GM19397 (cell line): ENCODE measurements at regions not wholly inside any gene's neighbourhood (a gene's known extent, or its start where the extent isn't known, plus 50 kb on each side); places are given as distances from the start of the nearest gene placed in this dataset.
"Not testable (repeated sequence)": the region's sequence is repeated elsewhere in the genome, so short reads cannot be mapped to it uniquely, and the experiment has no call there.

Experiments
- ATAC-seq: cut with Tn5 transposase; IDR thresholded peaks from one replicate; pipeline ENCODE4 v1.9.1; 2021; ENCODE audit warnings: mild to moderate bottlenecking, moderate library complexity; ENCODE audit not compliant: unreplicated experiment

DNA sequence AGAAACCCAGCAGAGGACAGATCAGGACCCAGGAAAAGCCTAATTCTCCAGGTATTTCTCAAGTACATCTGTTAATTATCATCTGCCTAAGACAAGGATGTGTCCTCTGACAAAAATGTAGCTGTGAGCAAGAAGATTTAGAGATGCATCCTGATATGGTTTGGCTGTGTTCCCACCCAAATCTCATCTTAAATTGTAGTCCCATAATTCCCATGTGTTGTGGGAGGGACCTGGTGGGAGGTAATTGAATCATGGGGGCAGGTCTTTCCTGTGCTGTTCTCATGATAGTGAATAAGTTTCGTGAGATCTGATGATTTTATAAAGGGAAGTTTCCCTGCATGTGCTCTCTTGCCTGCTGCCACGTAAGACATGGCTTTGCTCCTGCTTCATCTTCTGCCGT is 381.8 kb downstream of the BUD13 start:
- ATAC-seq, result no peak

DNA sequence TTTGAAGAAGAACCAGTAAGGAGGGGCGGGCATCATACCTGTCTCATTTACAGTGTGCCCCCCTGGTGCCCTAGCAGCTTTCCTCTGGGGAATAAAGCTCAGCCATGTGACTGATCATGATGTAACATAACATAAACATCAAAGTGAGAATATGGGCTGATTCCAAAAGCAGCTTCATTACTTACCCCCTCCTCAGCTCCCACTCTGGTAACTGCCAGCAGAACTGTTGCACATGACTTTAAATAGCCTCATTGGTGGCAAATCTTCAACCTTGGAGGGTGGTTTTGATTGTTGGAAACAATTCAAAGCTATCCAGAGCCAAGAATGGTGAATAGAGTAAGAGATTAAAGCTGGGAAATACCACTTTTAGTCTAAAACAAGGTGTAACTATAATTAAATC is 384.6 kb downstream of the BUD13 start:
- no peak for ATAC-seq

DNA sequence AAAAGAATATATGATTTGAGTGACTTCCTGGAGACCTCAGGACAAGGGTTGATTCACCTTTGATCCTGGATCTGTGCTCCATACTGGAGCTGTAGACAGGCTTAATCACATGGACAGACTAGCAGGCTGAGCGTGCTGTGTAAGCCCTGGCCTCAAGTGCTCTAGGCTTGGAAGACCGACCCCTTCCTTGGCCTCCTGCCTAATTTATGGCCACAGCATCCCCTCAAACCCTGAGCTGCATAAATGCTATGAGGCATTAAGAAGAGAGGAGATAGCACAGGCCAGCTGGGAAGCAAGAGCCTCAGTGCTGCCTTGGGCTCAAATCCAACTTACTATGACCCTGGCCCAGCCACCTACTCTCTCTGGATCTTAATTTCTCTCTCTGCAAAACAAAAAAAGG is 385.1 kb downstream of the BUD13 start:
- no peak for ATAC-seq

DNA sequence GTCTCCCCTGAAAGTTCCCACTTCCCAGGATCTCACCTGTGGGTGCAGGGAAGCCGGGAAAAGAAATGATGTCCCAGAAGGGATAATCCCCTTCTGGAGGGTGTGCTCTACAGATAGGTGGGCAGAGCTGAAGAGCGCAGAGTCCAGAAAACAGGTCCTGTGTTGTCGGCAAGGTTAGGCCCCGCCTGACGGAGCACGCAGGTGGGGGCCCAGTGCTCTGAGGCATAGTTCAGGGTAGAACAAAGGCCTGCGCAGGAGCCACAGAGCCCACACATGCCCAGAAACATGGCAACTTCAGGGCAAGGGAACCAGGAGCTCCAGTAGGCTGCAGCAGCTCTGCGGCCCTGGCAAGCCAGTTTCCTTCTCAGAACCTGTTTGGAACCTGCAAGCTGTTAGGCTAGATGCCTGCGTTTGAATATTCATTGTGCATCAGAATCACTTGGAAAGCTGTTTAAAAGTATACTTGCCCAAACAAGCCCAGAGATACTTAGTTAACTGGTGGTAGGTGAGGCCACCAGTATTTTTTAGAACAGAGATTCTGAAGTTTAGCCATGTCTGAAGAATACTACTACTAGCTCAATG is 386.6 kb downstream of the BUD13 start:
- ATAC-seq, result no peak

DNA sequence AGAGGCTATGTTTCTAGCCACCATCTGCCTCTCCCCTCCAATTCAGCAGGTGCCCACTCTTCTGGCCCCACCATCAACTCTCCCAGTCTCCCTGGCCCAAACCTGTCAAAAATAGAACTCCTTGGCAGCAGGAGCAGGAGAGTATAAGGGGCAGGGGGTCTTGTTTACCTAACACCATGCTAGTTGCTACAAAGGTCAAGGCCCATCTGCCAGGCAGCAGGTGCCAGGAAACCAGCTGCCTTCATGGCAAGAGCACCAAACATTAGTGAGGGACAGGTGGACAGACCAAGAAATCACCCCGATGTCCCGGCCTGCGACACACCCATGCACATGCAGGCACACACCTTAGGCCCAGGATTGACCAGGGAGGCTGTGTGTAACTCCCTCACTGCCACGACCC is 387.9 kb downstream of the BUD13 start:
- ATAC-seq, result no peak

DNA sequence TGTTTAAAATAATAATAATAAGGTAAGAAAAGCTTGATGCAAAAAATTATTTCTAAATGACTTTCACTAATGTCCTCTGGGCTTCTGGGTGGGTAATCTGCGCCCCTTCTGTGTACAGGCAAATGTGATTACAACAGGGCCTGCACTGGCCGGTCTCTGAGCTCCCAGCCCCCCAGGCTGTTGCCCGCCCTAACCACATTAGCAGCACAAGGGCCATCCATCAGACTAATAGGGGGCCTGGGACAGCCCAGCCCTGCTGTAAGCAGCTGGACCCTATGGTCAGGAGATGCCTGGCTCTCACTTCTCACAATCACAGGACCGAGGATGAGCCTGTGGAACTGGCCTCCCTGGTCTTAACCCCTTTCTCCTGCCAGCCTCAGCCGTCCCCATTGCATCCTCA is 388.4 kb downstream of the BUD13 start:
- no peak for ATAC-seq

DNA sequence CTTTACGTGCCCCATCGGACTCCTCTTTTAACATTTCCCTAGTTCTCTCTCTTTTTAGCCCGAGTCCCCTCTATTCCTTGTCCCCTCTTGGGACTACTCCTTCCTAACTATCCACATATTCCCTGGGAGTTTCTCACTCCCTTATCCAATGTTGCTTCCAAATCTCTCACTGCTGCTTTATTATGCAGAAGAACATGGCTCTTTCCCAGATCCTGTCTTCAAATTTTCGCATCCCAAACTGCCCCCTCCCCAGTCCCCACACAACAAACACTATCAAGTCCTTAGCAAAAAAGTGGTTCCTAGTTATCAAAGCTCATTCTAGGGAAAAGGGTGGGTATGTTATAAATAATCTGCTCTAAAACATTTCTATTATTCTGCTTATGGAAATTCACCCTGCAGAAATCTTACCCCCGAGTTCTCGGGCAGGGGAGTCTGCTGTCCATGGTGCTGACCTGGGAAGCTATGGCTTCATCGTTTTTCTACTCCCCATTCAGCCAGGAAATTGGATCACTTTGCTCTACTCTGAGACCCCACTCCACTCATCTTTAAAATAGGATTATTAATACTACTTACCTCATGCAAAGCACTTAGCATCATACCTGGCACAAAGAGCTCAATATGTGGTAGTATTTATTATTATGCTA is 393.5 kb downstream of the BUD13 start:
- ATAC-seq, result no peak

DNA sequence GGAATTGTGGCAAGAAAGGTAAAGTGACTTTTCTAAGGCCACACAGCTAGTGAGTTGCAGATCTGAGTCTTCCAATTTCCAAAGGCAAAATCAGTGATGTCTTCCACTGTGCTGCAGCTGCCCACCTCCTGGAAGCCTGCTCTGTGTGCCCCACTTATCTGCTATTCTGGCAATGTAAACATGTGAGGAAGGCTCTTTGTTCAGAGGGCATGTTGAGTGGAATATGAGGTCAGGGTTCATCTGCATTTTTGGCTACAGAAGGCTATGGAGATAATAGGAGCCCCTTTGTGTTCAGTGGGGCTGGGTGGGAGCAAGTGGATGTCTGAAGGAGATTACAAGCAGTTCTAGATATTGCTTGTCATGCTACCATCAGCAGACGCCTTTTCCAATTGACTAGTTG is 396.2 kb downstream of the BUD13 start:
- ATAC-seq, result no peak

DNA sequence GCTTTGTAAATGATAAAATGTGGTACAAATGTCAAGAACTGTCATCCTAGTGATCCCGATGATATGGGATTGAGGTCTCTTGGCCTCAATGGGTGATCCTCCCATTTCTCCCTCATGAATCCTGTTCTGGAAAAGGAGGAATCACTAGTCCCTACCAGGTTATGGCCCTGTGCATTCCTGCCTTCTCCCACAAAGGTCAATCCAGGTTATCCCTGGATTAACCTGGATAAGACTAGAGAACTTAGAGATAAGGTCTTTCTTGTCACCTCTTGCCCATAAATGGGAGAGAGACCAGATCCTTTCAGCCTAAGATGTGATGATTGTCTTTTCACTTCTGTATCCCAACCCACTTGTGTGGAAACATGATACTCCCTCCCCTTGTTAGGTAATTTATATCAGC is 396.7 kb downstream of the BUD13 start:
- no peak for ATAC-seq

DNA sequence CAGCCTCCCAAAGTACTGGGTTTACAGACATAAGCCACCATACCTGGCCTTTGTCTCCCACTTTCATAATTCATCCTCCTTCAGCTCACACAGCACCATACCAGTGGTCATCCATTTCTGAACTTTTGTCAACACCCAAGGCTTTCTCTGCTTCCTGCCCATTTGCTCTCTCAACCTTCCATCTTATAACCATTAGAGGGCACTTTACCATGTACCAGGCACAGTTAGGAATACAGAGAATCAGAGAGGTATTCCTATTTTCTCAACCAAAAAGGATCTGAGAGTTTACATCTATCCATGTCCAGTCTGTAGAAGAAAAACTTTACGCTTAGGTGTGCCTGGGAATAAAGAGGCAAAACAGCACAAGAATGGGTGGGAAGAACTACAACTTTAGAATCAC is 397.6 kb downstream of the BUD13 start:
- no peak for ATAC-seq

DNA sequence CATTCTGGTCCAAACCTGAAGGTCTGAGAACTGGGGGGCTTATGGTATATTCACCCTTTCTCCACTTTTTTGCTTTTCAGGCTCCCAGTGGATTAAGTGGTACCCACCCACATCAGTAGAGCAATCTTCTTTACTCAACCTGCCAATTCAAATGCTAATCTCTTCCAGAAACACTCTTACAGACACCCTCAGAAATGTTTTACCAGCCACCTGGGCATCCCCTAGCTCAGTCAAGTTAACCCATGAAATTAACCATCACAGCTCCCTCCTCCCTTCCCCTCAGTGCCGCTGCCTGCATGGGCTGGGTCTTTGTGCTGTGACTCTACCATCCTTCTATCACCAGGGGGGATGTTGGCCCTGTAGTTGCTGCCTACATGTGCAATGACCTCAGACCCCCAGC is 398.7 kb downstream of the BUD13 start:
- no peak for ATAC-seq

DNA sequence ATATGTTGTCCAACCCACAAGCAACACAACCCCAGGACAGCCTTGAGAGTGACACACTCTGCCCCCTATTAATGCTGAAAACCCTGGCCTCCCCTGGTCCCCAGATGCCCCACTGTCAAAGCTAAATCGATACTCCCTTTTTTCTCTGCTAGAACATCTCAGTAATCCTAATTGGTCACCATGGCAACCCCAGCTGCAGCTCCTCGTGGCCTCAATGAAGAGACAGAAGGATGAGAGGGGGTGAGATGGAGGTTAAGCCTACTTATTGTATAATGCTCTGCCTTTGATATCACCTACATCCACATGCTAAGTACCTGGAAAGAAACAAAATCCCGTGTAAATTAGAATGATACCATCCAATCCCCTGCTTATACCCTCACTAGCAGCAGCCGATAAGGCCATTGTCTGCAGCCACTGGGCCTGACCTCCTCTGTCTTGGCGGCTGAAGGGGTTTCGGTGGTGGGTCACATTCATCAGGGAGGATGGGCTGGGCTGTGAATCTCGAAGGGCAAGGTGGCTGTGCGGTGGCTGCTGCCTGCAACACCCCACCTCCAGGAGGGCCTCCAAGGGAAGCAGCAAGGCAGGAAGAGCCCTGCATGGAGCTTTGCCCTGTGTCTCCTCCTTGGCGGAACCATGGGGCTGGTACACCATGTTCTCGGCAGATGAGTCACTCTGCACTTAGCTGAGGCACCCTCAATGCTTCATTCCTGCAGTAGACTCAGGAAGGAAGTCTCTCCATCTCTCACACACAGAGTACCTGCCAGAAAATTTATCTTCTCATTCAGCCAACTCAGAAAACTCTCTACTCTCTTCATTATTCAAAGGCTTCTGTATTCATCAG is 399.5 kb downstream of the BUD13 start:
- ATAC-seq, result no peak

DNA sequence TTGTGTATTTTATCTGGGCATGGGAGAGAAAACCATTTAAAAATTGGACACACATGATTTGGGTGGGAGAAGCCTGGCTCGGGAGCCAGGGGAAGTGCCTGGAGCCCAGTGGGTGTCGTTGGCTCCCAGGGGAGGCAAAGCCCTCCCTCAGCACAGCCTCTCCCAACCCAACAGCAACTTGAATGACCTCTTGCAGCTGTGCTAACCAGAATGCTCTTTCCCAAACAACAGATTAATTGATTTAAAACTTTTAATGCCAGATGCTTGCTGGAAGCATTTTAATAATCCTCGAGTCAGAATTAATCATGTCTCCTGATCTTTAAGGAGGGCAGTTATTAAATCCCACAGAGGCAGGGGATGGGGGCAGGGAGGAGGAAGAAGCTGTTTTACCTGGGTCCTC is 401.6 kb downstream of the BUD13 start:
- no peak for ATAC-seq

DNA sequence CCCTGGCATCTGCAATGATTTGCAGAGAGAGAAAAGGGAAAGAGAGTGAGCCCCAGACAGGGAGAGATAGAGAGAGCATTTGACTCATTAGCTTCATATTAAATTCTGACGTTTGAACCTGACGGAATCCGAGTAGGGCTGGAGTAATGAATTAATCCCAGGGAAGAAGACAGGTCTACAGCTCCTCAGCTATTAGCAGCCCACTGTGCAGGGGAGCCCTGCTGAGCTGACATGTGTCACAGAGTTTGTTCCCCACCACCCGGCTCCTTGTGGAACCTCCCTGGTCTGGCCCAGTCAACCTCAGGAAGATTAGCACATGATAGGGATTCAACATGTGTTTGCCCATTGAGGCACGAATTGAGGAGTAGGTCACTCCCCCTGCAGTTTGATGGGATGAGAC is 404.0 kb downstream of the BUD13 start:
- no peak for ATAC-seq

DNA sequence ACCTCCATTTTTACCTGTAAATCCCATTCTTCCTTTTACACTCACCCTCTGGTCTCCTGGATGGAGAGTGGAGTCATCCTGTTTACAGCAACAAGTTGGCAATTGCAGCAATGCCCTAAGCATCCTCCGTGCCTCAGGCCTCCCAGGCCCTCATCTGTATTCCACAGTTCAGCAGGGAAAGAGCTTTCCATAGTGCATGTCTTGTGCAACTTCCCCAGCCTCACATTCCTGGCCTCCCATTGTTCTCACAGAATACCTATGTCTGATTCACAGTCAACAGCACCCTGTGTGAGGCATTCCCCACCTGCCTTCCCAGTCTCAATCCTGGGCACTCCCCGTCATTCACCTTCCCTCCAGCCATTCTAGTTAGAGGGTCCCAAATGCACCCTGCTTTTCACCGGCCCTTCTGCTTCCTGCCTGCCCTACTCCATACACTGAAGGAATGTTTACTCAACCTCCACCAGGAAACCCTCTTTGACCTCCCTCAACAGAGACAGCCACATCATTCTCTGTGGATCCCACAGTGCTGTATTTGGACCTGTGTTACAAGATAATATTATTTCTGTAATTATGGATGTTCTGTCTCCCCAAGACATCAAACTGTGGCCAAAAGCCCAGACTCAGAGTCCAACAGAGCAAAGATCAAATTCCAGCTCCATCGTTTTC is 405.7 kb downstream of the BUD13 start:
- no peak for ATAC-seq

DNA sequence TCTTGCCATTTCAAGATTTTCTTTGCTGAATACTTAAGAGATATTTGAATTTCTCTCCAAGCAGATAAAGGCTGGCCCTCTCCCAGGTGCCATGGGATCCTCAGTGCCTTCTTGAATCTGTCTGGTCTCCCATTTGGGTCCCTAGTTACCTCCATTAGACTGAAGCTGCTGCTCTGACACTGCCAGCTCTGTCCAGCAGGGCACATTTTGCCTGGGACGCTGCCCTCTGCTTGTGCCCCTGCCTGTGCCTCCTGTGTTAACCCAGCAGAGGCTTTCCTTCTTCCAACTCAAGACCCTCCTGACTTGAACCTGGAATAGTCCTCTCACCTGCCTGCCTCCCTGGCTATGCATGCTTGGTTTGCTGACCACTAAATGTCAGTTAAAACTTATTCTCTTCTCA is 406.3 kb downstream of the BUD13 start:
- no peak for ATAC-seq

DNA sequence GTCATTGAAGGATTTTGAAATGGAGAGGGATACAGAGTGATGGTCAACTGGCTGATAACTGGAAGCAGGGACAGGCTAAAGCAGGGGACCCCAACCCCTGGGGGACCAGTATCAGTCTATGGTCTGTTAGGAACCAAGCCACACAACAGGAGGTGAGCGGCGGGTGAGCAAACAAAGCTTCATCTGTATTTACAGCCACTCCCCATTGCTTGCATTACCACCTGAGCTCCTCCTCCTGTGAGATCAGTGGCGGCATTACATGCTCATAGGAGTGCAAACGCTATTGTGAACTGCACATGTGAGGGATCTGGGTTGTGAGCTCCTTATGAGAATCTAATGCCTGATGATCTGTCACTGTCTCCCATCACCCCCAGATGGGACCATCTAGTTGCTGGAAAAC is 407.9 kb downstream of the BUD13 start:
- not testable (repeated sequence) for ATAC-seq

DNA sequence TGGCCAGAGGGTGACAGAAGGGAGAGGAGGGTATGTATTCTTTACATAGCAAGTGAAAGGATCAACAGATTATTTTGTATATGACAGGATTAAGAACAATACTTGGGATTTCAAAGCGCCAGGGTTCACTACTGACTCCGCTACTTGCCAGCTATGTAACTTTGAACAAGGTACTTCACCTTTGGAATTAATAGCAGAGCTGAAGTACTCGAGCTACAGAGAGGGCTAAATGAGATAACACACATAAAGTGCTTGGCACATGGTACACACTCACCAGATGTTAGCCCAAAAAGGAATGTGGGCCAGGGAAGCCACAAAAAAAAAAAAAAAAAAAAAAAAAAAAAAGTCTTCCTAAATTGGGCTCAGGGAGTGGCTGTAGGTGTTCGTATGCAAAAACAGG is 408.4 kb downstream of the BUD13 start:
- ATAC-seq, result no peak

DNA sequence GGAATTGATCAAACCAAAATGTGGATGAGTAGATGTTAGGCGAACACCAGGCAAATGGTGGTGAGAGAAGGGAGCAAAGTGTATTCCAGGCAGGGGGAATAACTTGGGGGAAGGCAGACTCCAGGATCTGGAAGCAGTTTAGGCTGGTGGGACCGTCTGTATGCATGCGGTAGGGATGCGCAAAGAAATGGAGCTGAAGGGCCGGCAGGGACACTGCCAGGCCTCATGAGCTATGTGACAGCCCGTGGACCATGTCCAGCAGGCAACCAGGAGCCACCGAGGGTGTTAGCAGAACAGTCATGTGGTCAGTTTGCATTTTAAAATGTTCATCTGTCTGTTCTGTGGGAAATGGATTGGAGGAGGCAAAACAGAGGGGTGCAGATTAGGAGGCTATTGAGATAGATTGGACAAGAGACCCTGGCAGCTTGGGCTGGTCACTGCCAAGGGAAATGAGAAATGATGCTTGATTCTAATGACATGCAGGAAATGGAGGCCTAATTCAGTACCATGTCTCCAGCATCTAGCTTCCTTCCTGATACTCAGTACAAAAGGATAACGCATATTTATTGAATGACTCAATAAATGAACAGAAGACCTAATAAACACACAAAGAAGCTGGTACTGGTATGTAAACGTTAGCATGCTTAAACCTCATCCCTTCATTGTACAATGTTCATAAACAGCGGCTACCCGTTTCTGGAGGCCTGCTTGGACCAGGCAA is 412.4 kb downstream of the BUD13 start:
- no peak for ATAC-seq

DNA sequence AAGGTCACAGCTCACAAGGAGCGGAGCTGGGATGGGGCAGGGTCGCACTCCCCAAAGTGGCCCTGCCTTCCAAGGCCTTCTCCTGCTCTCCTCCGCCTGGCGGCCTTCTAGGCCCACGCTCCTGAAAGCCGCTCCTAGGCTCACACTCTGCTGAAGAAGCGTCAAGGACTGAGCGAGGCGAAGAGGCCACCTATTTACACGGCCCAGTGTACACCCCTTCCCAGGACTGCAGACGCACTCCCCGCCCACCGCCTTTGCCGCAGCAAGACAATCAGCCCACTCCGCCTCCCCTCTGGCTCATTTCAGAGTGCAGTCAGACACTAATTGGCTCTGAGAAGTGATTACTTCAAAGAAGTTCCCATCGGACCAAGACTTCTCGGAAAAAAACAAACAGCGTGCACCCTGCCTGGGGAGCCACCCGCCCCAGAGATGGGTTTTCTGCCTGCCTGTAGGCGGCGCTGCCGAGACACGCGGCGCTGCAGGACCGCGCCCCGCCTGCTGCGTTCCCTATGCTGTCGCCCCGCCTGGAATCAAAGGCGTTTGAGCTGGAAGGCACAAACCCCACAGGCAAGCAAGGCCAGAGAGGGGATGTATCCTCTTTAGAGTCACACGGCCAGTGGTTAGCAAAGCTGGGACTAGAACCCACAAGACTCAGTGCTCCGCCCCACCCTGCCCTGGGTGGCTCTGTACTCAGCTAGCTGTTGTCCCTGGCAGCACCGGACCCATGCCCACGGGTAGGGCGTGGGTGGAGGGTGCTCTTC is 414.8 kb downstream of the BUD13 start:
- no peak for ATAC-seq
